IgD-negative memory B cell (primary cell): ENCODE measurements at regions not wholly inside any gene's neighbourhood (a gene's known extent, or its start where the extent isn't known, plus 50 kb on each side); places are given as distances from the start of the nearest gene placed in this dataset.

Experiments used
- H3K27ac Mint-ChIP-seq, 3 donors: one replicate each; pipeline ENCODE4 v1.8.0; 2020 to 2022; ENCODE audit warnings: mild to moderate bottlenecking in 3 of 3, mixed read lengths in 3 of 3, moderate library complexity in 1 of 3
- H3K27me3 Mint-ChIP-seq: one replicate; pipeline ENCODE4 v1.8.0; 2021; ENCODE audit warnings: mixed read lengths
- H3K36me3 Mint-ChIP-seq: one replicate; pipeline ENCODE4 v1.8.0; 2020; ENCODE audit warnings: mild to moderate bottlenecking, mixed read lengths
- H3K4me1 Mint-ChIP-seq, 3 donors: one replicate each; pipeline ENCODE4 v1.8.0; 2020 to 2022; ENCODE audit warnings: mixed read lengths in 3 of 3, mild to moderate bottlenecking in 1 of 3
- H3K4me3 Mint-ChIP-seq, 4 donors: one replicate each; pipeline ENCODE4 v1.8.0; 2020 to 2022; ENCODE audit warnings: mild to moderate bottlenecking in 4 of 4, mixed read lengths in 4 of 4, moderate library complexity in 3 of 4
- H3K9me3 Mint-ChIP-seq, 3 donors: one replicate each; pipeline ENCODE4 v1.8.0; 2020 to 2021; ENCODE audit warnings: mixed read lengths in 3 of 3, mild to moderate bottlenecking in 1 of 3

DNA sequence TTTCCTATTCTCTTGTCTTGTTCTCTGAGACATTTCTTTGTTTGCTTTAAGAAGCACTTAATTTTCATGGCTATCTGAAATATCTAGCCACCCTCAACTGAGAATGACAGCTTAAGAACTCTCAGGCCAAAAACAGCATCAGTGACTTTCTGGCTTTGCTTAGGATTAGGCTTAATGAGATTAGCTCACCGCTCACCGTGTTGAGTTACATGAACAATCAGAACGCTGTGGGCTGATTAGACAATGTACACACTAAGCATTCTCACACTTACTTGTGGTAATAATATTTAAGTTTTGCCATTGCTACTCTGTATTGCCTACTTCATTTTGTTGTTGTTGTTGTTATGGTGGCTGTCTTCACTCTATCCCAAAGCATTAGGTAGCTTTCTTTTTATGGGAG lies 1283.6 kb downstream of the UQCRFS1 start:
- no peaks in the 10 kb centered on the region for H3K36me3 Mint-ChIP-seq
- no peaks in the 10 kb centered on the region for H3K27me3 Mint-ChIP-seq
- H3K4me3 Mint-ChIP-seq: no peak overlapping the region
- no peaks in the 10 kb centered on the region for H3K4me1 Mint-ChIP-seq
- H3K9me3 Mint-ChIP-seq: peaks cover 2 to 5% (median 2%) of the 10 kb centered on the region in 3 donors
- H3K27ac Mint-ChIP-seq: no peak overlapping the region

- no peak overlapping the region for H3K4me3 Mint-ChIP-seq
- no peaks in the 10 kb centered on the region for H3K36me3 Mint-ChIP-seq
- no peaks in the 10 kb centered on the region for H3K27me3 Mint-ChIP-seq
- peaks cover 2 to 5% (median 4%) of the 10 kb centered on the region in 3 donors for H3K9me3 Mint-ChIP-seq
- H3K4me1 Mint-ChIP-seq: no peaks in the 10 kb centered on the region
- H3K27ac Mint-ChIP-seq: no peak overlapping the region
Measured at GRCh38 chr19:27925202-27925601, 1287.7 kb downstream of the UQCRFS1 start.

GRCh38 chr19:27922970-27923369 lies 1290.0 kb downstream of the UQCRFS1 start:
- Mint-ChIP-seq H3K27ac (no peak overlapping the region), H3K36me3 (peaks cover 2% of the 10 kb centered on the region), H3K4me1 (peaks cover 0 to 2% (median 0%) of the 10 kb centered on the region in 3 donors), H3K27me3 (no peaks in the 10 kb centered on the region), H3K9me3 (peaks cover 2 to 5% (median 4%) of the 10 kb centered on the region in 3 donors), H3K4me3 (no peak overlapping the region)

DNA sequence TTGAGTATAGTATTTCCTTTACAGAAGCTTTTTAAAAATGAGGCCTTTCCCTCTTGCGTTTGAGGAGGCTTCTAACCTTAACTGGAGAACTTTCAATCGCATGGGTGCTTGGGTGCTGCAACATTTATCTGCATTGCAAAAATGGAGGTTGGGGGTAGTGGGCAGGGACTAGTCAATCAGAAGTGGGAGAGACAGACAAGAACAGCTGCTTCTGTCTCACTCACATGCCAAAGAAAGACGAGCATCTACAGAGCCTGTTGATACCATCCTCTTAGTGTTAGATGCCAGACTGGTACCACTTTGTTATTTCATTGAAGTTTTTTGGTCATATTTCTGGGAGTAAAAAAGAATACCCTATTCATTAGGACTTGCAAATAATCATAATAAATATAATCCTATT lies 1292.2 kb downstream of the UQCRFS1 start:
- no peak overlapping the region for H3K4me3 Mint-ChIP-seq
- H3K9me3 Mint-ChIP-seq: peaks cover 2 to 5% (median 4%) of the 10 kb centered on the region in 3 donors
- H3K4me1 Mint-ChIP-seq: peaks cover 0 to 3% (median 0%) of the 10 kb centered on the region in 3 donors
- H3K27me3 Mint-ChIP-seq: no peaks in the 10 kb centered on the region
- no peak overlapping the region for H3K27ac Mint-ChIP-seq
- peaks cover 2% of the 10 kb centered on the region for H3K36me3 Mint-ChIP-seq

- H3K27me3 Mint-ChIP-seq: no peaks in the 10 kb centered on the region
- H3K27ac Mint-ChIP-seq: no peak overlapping the region
- H3K36me3 Mint-ChIP-seq: peaks cover 2% of the 10 kb centered on the region
- H3K9me3 Mint-ChIP-seq: peaks cover 0 to 2% (median 0%) of the 10 kb centered on the region in 3 donors
- no peak overlapping the region for H3K4me3 Mint-ChIP-seq
- peaks cover 0 to 3% (median 0%) of the 10 kb centered on the region in 3 donors for H3K4me1 Mint-ChIP-seq
Measured at GRCh38 chr19:27918818-27919217, 1294.1 kb downstream of the UQCRFS1 start.

- H3K27ac Mint-ChIP-seq: no peak overlapping the region
- peaks cover 0 to 2% (median 0%) of the 10 kb centered on the region in 3 donors for H3K4me1 Mint-ChIP-seq
- peaks cover 0 to 2% (median 0%) of the 10 kb centered on the region in 3 donors for H3K9me3 Mint-ChIP-seq
- no peaks in the 10 kb centered on the region for H3K36me3 Mint-ChIP-seq
- no peaks in the 10 kb centered on the region for H3K27me3 Mint-ChIP-seq
- no peak overlapping the region for H3K4me3 Mint-ChIP-seq
Measured at GRCh38 chr19:27911122-27911898, 1301.6 kb downstream of the UQCRFS1 start.

DNA sequence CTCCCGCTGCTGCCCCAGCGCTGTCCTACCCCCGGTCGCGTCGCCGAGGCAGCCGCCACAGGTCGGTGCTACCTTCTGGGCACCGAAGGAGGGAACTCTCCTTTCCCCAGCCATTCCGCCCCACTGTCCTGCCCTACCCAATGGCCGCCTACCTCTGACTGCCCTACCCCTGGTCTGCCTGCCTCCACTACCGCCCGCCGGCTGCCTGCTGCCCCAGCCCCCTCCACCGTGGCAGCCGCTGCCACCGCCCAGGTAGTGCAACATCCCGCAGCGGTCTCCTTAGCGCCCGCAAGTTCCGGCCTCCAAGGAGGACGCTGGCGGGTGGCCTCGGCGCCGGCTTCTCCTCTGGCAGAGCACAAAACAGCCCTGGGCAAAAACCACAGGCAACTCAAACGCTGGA lies 1303.1 kb downstream of the UQCRFS1 start:
- H3K4me3 Mint-ChIP-seq: no peak overlapping the region
- no peak overlapping the region for H3K27ac Mint-ChIP-seq
- peaks cover 0 to 2% (median 0%) of the 10 kb centered on the region in 3 donors for H3K9me3 Mint-ChIP-seq

DNA sequence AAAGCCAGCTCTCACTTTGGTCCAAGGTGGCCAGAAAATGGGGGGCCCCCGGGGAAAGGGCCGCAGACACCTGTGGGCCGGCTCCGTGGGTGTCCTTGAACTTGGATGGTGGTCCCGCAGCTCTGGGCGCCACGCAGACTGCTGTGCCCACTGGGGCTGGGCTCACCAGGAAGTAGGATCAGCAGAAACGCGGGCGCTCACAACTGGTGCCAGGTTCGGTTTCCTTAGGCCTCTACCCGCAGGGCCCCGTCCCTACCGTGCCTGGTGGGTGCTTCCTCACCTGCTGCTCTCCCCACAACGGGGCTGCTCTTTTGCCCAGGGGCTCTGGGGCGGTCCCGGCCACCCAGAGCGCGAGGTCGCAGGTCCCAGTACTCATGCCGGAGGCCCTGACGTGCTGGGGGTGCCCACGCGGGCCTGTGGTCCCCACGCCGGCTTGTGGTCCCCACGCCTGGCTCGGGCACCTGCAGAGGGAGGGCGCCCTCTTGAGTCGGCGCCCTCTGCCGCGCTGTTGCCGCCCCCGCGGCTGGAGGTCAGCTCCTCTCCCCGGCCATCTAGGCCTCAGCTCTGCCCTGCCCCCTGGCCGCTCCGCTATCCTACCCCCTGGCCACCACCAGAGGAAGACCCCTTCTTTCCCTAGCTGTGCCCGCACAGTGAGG lies 1303.6 kb downstream of the UQCRFS1 start:
- Mint-ChIP-seq H3K27ac (no peak overlapping the region), H3K4me3 (no peak overlapping the region), H3K27me3 (no peaks in the 10 kb centered on the region), H3K9me3 (peaks cover 0 to 2% (median 0%) of the 10 kb centered on the region in 3 donors), H3K36me3 (no peaks in the 10 kb centered on the region), H3K4me1 (peaks cover 0 to 1% (median 0%) of the 10 kb centered on the region in 3 donors)

More for the DNA sequence above, 1303.1 kb downstream of the UQCRFS1 start:
- Mint-ChIP-seq H3K27me3 (no peaks in the 10 kb centered on the region), H3K36me3 (no peaks in the 10 kb centered on the region), H3K4me1 (peaks cover 0 to 1% (median 0%) of the 10 kb centered on the region in 3 donors)

DNA sequence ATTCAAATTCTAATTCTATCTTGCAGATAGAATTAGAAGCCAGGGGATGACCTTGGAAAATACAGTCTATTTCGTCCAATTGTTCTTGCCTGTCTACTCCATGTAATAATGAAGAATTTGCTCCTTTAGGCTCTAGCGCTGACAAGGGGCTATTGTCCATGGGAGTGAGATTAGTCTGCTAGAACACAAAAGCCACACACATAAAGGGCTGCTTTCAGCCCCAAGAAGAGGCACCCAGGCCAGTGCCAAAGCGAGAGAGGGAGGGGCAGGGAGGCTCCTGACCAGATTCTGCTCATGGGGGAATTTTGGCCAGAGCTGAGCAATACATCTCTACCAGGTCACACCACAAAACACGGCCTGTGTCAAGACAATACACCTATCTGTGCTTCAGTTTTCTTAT lies 1306.9 kb downstream of the UQCRFS1 start:
- Mint-ChIP-seq H3K4me3 (no peak overlapping the region), H3K27ac (no peak overlapping the region), H3K4me1 (peaks cover 0 to 1% (median 0%) of the 10 kb centered on the region in 3 donors), H3K27me3 (no peaks in the 10 kb centered on the region), H3K36me3 (no peaks in the 10 kb centered on the region), H3K9me3 (peaks cover 0 to 2% (median 0%) of the 10 kb centered on the region in 3 donors)

GRCh38 chr19:27905074-27905473 lies 1307.9 kb downstream of the UQCRFS1 start:
- no peaks in the 10 kb centered on the region for H3K9me3 Mint-ChIP-seq
- no peak overlapping the region for H3K4me3 Mint-ChIP-seq
- H3K27me3 Mint-ChIP-seq: no peaks in the 10 kb centered on the region
- H3K27ac Mint-ChIP-seq: no peak overlapping the region
- peaks cover 0 to 1% (median 0%) of the 10 kb centered on the region in 3 donors for H3K4me1 Mint-ChIP-seq
- no peaks in the 10 kb centered on the region for H3K36me3 Mint-ChIP-seq

GRCh38 chr19:27901078-27901477 lies 1311.9 kb downstream of the UQCRFS1 start:
- Mint-ChIP-seq H3K27ac (no peak overlapping the region), H3K4me1 (peaks cover 0 to 1% (median 0%) of the 10 kb centered on the region in 3 donors), H3K9me3 (no peaks in the 10 kb centered on the region), H3K27me3 (no peaks in the 10 kb centered on the region), H3K36me3 (no peaks in the 10 kb centered on the region), H3K4me3 (no peak overlapping the region)

DNA sequence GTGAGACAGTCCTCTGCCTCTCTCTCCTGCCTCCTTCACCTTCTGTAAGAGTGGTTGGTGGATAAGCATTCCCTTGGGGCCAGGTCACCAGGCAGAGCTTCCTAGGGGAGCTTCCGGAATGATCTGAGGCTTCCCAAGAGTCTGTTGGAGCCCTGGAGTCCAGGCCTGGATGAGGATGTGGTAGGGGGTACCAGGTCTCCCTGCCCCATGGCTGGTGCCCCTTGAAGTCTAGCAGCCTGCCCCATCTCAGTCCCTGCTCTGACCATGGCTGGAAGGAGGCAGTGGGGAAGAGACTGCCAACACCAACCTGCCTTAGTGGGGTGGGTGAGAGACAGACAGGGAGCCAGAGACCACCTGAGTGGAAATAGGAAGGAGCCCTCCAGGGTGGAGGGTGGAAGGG lies 1316.9 kb downstream of the UQCRFS1 start:
- Mint-ChIP-seq H3K27ac (no peak overlapping the region), H3K4me1 (no peaks in the 10 kb centered on the region), H3K36me3 (no peaks in the 10 kb centered on the region), H3K9me3 (peaks cover 0 to 2% (median 1%) of the 10 kb centered on the region in 3 donors), H3K4me3 (no peak overlapping the region), H3K27me3 (no peaks in the 10 kb centered on the region)

GRCh38 chr19:27894906-27895754 lies 1317.8 kb downstream of the UQCRFS1 start:
- H3K4me3 Mint-ChIP-seq: no peak overlapping the region
- no peaks in the 10 kb centered on the region for H3K27me3 Mint-ChIP-seq

DNA sequence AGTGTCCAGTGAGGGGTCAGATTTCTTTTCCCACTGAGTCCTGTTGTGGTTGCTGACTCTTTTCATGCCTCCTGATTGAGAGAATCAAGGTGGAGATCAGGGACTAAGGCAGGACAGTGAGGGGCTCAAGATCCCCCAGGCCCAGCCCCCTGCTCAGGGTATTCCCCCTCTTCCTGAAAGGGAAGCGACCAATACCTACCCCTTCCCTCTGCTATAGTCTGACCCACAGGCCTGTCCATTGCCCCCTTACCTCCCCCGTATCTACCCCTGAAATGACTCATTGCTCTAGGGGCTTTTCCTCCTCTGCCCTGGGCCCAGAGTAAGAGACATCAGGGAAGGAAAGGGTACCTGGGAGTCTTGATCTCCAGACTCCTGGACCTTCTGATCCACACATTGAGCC lies 1320.5 kb downstream of the UQCRFS1 start:
- no peak overlapping the region for H3K27ac Mint-ChIP-seq
- H3K36me3 Mint-ChIP-seq: no peaks in the 10 kb centered on the region
- H3K9me3 Mint-ChIP-seq: peaks cover 4 to 7% (median 5%) of the 10 kb centered on the region in 3 donors
- no peaks in the 10 kb centered on the region for H3K27me3 Mint-ChIP-seq
- no peaks in the 10 kb centered on the region for H3K4me1 Mint-ChIP-seq
- no peak overlapping the region for H3K4me3 Mint-ChIP-seq

More at GRCh38 chr19:27894906-27895754, 1317.8 kb downstream of the UQCRFS1 start:
- Mint-ChIP-seq H3K9me3 (peaks cover 0 to 2% (median 1%) of the 10 kb centered on the region in 3 donors), H3K4me1 (no peaks in the 10 kb centered on the region), H3K27ac (no peak overlapping the region), H3K36me3 (no peaks in the 10 kb centered on the region)

- H3K27me3 Mint-ChIP-seq: no peaks in the 10 kb centered on the region
- no peaks in the 10 kb centered on the region for H3K4me1 Mint-ChIP-seq
- no peak overlapping the region for H3K27ac Mint-ChIP-seq
- no peaks in the 10 kb centered on the region for H3K36me3 Mint-ChIP-seq
- H3K9me3 Mint-ChIP-seq: peaks cover 7 to 16% (median 7%) of the 10 kb centered on the region in 3 donors
- H3K4me3 Mint-ChIP-seq: no peak overlapping the region
Measured at GRCh38 chr19:27891411-27891810, 1321.5 kb downstream of the UQCRFS1 start.
